MM.1S (cell line): ENCODE measurements at regions not wholly inside any gene's neighbourhood (a gene's known extent, or its start where the extent isn't known, plus 50 kb on each side); places are given as distances from the start of the nearest gene placed in this dataset.

Experiments
- DNase-seq: peaks from one replicate; pipeline ENCODE4 v3.0.0-alpha.2; 2015
- H2AFZ ChIP-seq: fragments of 300-600 bp; sonication (generic); 2 replicates; pipeline ENCODE4 v1.6.0; 2016; ENCODE audit warnings: antibody characterized with exemption, low read length
- H3F3A ChIP-seq: fragments of 300-600 bp; sonication (generic); 2 replicates; pipeline ENCODE4 v1.6.1; 2016; ENCODE audit warnings: mild to moderate bottlenecking, antibody characterized with exemption, low read length, moderate library complexity, mixed read lengths; ENCODE audit not compliant: insufficient read depth
- H3K27ac ChIP-seq: fragments of 300-600 bp; sonication (generic); 2 replicates; pipeline ENCODE4 v1.5.1; 2016; ENCODE audit warnings: mild to moderate bottlenecking, low read length
- H3K27me3 ChIP-seq: fragments of 300-600 bp; sonication (generic); replicated peaks from 2 replicates; pipeline ENCODE4 v1.6.0; 2016; ENCODE audit warnings: low read length; ENCODE audit not compliant: insufficient read depth
- H3K36me3 ChIP-seq: fragments of 300-600 bp; sonication (generic); replicated peaks from 2 replicates; pipeline ENCODE4 v1.6.1; 2016; ENCODE audit warnings: mild to moderate bottlenecking, low read length, mixed read lengths; ENCODE audit not compliant: insufficient read depth
- H3K4me1 ChIP-seq: fragments of 300-600 bp; sonication (generic); 2 replicates; pipeline ENCODE4 v1.6.1; 2016; ENCODE audit warnings: low read length, mixed read lengths
- H3K4me2 ChIP-seq: fragments of 300-600 bp; sonication (generic); 2 replicates; pipeline ENCODE4 v1.6.0; 2016; ENCODE audit warnings: low read depth, low read length
- H3K4me3 ChIP-seq: fragments of 300-600 bp; sonication (generic); 2 replicates; pipeline ENCODE4 v1.5.1; 2016; ENCODE audit warnings: low read length, mixed read lengths
- H3K79me2 ChIP-seq: fragments of 300-600 bp; sonication (generic); 2 replicates; pipeline ENCODE4 v1.6.1; 2016; ENCODE audit warnings: mixed run types, low read length, mixed read lengths
- H3K9ac ChIP-seq: fragments of 300-600 bp; sonication (generic); 2 replicates; pipeline ENCODE4 v1.6.1; 2016; ENCODE audit warnings: low read length, mixed read lengths
- H3K9me2 ChIP-seq: fragments of 300-600 bp; sonication (generic); replicated peaks from 2 replicates; pipeline ENCODE4 v1.6.1; 2016; ENCODE audit warnings: mild to moderate bottlenecking, low read length, mixed read lengths; ENCODE audit not compliant: insufficient read depth
- H3K9me3 ChIP-seq: fragments of 300-600 bp; sonication (generic); replicated peaks from 2 replicates; pipeline ENCODE4 v1.6.1; 2016; ENCODE audit warnings: mild to moderate bottlenecking, low read length, mixed read lengths; ENCODE audit not compliant: insufficient read depth
- H4K20me1 ChIP-seq: fragments of 300-600 bp; sonication (generic); 2 replicates; pipeline ENCODE4 v1.6.1; 2016; ENCODE audit warnings: mild to moderate bottlenecking, low read length, moderate library complexity, mixed read lengths; ENCODE audit not compliant: insufficient read depth
- EZH2 ChIP-seq: fragments of 300-600 bp; sonication (generic); optimal IDR thresholded peaks from 2 replicates; pipeline ENCODE3; 2017; ENCODE audit warnings: low read depth, mild to moderate bottlenecking, antibody characterized with exemption, low read length, mixed read lengths
- EZH2phosphoT487 ChIP-seq: fragments of 300-600 bp; sonication (generic); IDR thresholded peaks from 2 replicates; pipeline ENCODE4 v1.6.1; 2018; ENCODE audit warnings: antibody characterized with exemption, low read length
- TF ChIP-seq, protein P1 (sequence below): fragments of 300-600 bp; sonication (generic); IDR thresholded peaks from 2 replicates; pipeline ENCODE4 v1.5.1; 2016; ENCODE audit warnings: antibody characterized with exemption, low read length, mixed read lengths

DNA sequence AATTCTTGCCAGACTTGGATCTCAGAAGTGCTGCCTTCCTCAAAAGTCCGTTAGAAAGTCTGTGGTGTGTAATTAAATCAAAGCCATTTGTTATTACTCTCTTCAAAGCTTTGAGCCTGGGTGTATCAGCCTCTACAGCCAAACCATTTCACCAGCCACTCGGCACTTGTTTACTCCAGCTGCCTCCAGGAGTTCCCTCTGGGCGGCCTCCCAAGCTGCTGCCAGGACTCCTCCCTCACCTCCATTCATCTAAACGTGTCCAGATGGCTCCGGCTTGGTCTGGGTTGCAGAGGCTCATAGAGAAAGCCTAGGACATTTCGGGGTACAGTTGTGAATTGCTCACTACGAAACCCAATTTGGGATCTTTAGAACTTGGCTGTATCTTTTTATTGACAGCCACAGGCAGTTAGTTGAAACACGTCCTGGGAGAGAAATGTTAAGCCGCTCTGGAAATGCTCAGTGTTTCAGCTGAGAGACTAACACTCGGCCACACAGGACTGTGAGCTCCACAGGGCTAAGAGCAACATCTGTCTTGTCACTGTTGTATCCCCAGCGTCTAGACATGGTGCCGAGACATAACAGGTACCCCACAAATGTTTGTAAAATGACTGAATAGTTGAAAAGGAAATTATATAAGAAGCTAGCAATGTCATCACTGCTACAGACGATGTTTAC lies 116.9 kb upstream of the NGF start:
- Histone ChIP-seq H3K9me2 (no peaks in the 10 kb centered on the region), H4K20me1 (no peaks in the 10 kb centered on the region), H3K27ac (no peak overlapping the region), H3F3A (no peaks in the 10 kb centered on the region), H3K9me3 (no peaks in the 10 kb centered on the region), H3K36me3 (no peaks in the 10 kb centered on the region), H3K4me1 (no peaks in the 10 kb centered on the region), H3K27me3 (no peaks in the 10 kb centered on the region), H3K4me2 (no peak overlapping the region), H3K79me2 (no peaks in the 10 kb centered on the region), H3K4me3 (no peak overlapping the region), H3K9ac (no peak overlapping the region), H2AFZ (no peak overlapping the region)
- no peak for DNase-seq
- TF ChIP-seq EZH2phosphoT487 (no peak), EZH2 (no peak)
- TF ChIP-seq, protein P1, sequence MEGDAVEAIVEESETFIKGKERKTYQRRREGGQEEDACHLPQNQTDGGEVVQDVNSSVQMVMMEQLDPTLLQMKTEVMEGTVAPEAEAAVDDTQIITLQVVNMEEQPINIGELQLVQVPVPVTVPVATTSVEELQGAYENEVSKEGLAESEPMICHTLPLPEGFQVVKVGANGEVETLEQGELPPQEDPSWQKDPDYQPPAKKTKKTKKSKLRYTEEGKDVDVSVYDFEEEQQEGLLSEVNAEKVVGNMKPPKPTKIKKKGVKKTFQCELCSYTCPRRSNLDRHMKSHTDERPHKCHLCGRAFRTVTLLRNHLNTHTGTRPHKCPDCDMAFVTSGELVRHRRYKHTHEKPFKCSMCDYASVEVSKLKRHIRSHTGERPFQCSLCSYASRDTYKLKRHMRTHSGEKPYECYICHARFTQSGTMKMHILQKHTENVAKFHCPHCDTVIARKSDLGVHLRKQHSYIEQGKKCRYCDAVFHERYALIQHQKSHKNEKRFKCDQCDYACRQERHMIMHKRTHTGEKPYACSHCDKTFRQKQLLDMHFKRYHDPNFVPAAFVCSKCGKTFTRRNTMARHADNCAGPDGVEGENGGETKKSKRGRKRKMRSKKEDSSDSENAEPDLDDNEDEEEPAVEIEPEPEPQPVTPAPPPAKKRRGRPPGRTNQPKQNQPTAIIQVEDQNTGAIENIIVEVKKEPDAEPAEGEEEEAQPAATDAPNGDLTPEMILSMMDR = no peak

GRCh38 chr1:115453666-115454065 lies 115.6 kb upstream of the NGF start:
- H3K4me2 ChIP-seq = no peak overlapping the region
- H3K27me3 ChIP-seq = no peaks in the 10 kb centered on the region
- TF ChIP-seq EZH2phosphoT487 (no peak), EZH2 (no peak)
- TF ChIP-seq, protein P1 = no peak
- no peak overlapping the region for H3K4me3 ChIP-seq
- no peaks in the 10 kb centered on the region for H3K4me1 ChIP-seq
- no peaks in the 10 kb centered on the region for H3K9me2 ChIP-seq
- H4K20me1 ChIP-seq = no peaks in the 10 kb centered on the region
- H3K36me3 ChIP-seq = no peaks in the 10 kb centered on the region
- H3K9me3 ChIP-seq = no peaks in the 10 kb centered on the region
- H3K9ac ChIP-seq = no peak overlapping the region
- DNase-seq = no peak
- no peaks in the 10 kb centered on the region for H3K79me2 ChIP-seq
- H3F3A ChIP-seq = no peaks in the 10 kb centered on the region
- H2AFZ ChIP-seq = no peak overlapping the region
- H3K27ac ChIP-seq = no peak overlapping the region

DNA sequence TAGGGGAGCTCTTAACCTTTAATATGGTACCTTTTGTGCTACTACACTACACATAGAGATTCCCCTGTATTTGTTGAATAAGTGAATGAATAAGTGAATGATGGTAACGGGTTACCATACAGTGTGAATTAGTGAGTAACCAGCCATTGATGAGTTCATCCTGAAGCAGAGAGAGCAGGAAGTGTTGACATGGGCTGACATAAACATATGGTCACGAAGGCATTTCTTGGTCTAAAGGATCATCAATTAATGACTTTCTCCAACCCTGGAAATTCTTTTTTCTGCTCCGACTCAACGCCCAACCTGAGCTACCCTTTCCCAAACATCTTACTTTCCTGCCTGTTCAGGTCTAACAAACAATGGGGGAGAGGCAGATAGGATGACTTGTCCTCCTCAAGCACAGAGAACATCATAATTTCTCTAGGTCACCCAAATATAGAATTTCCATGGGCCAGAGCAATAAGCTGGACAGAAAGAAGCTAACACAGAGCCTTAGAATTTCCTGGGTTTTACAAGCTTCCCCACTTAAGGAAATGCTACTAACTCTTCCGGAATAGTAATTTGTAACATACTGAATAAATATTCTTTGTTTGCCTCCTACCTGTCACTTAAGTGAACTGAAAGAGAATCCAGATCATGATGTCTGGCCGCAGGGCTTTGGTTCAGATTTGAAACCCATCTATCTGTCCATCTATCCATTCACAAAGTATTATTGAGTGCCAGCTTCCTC lies 114.7 kb upstream of the NGF start:
- no peaks in the 10 kb centered on the region for H3K79me2 ChIP-seq
- H2AFZ ChIP-seq = no peak overlapping the region
- no peaks in the 10 kb centered on the region for H3K27me3 ChIP-seq
- H3K27ac ChIP-seq = no peak overlapping the region
- TF ChIP-seq EZH2 (no peak), EZH2phosphoT487 (no peak)
- TF ChIP-seq, protein P1 = no peak
- H3K36me3 ChIP-seq = no peaks in the 10 kb centered on the region
- H3K4me1 ChIP-seq = no peaks in the 10 kb centered on the region
- H3K9me3 ChIP-seq = no peaks in the 10 kb centered on the region
- no peaks in the 10 kb centered on the region for H3K9me2 ChIP-seq
- H3K4me2 ChIP-seq = no peak overlapping the region
- no peak overlapping the region for H3K9ac ChIP-seq
- no peaks in the 10 kb centered on the region for H3F3A ChIP-seq
- no peak for DNase-seq
- no peaks in the 10 kb centered on the region for H4K20me1 ChIP-seq
- no peak overlapping the region for H3K4me3 ChIP-seq
